IMR-90 (cell line): ENCODE measurements at regions not wholly inside any gene's neighbourhood (a gene's known extent, or its start where the extent isn't known, plus 50 kb on each side); places are given as distances from the start of the nearest gene placed in this dataset.

Experiments used
- ATAC-seq: fragments of 200-7000 bp; cut with Tn5 transposase; 2 replicates; pipeline ENCODE4 v1.9.1; 2020; ENCODE audit warnings: low read depth, mild to moderate bottlenecking, moderate library complexity
- BruUV-seq: library from RNA; stranded (reverse); fragments of 400-500 nt; replicated peaks from 2 replicates; lab custom pipeline; 2021; lab: Mats Ljungman, UMichigan
- CTCF ChIA-PET: fragments of 300-600 bp; formaldehyde crosslinking; extraction: SDS; loops from one replicate; lab custom pipeline; 2021; ENCODE audit warnings: antibody characterized with exemption; lab: Yijun Ruan, JAX
- POLR2A ChIA-PET: fragments of 300-600 bp; sonication (Branson Sonifier 250); formaldehyde crosslinking; loops from one replicate; lab custom pipeline; 2022; ENCODE audit warnings: antibody characterized with exemption; ENCODE audit not compliant: unreplicated experiment; lab: Charles Lee
- DNase-seq: peaks from one replicate; pipeline ENCODE4 v3.0.0; 2013
- H2AFZ ChIP-seq: replicated peaks from 2 replicates; pipeline ENCODE3; 2013; ENCODE audit warnings: low read length, mild to moderate bottlenecking; ENCODE audit not compliant: poor library complexity
- H2AK5ac ChIP-seq: 2 replicates; pipeline ENCODE4 v1.6.1; 2013; ENCODE audit warnings: low read depth, low read length, inconsistent platforms
- H2AK9ac ChIP-seq: replicated peaks from 2 replicates; pipeline ENCODE3; 2013; ENCODE audit warnings: mild to moderate bottlenecking, low read depth, low read length, moderate library complexity; ENCODE audit not compliant: poor library complexity
- H2BK120ac ChIP-seq: 2 replicates; pipeline ENCODE4 v1.6.1; 2013; ENCODE audit warnings: low read depth, low read length, inconsistent platforms
- H2BK15ac ChIP-seq: 3 replicates; pipeline ENCODE4 v1.6.1; 2013; ENCODE audit warnings: low read depth, low read length, inconsistent platforms
- H2BK20ac ChIP-seq: 2 replicates; pipeline ENCODE4 v1.6.1; 2013; ENCODE audit warnings: low read depth, mild to moderate bottlenecking, inconsistent platforms, low read length, moderate library complexity
- H2BK5ac ChIP-seq: 2 replicates; pipeline ENCODE4 v1.6.1; 2013; ENCODE audit warnings: mild to moderate bottlenecking, low read depth, low read length, inconsistent platforms; ENCODE audit not compliant: poor library complexity, severe bottlenecking
- H3K14ac ChIP-seq: replicated peaks from 2 replicates; pipeline ENCODE4 v1.6.1; 2013; ENCODE audit warnings: low read depth, low read length, inconsistent platforms
- H3K18ac ChIP-seq: 2 replicates; pipeline ENCODE4 v1.6.1; 2013; ENCODE audit warnings: low read depth, low read length, control low read depth
- H3K23ac ChIP-seq: 2 replicates; pipeline ENCODE4 v1.6.1; 2013; ENCODE audit warnings: low read depth, low read length, inconsistent platforms
- H3K27ac ChIP-seq: 2 replicates; pipeline ENCODE4 v1.5.1; 2013; ENCODE audit warnings: mild to moderate bottlenecking, control low read depth, low read length; ENCODE audit not compliant: insufficient read depth
- H3K27me3 ChIP-seq: 2 replicates; pipeline ENCODE4 v1.6.1; 2013; ENCODE audit warnings: low read length; ENCODE audit not compliant: control insufficient read depth, insufficient read depth
- H3K36me3 ChIP-seq: 2 replicates; pipeline ENCODE4 v1.6.1; 2013; ENCODE audit warnings: low read length, mixed read lengths; ENCODE audit not compliant: control insufficient read depth, insufficient read depth
- H3K4ac ChIP-seq: 2 replicates; pipeline ENCODE4 v1.6.1; 2013; ENCODE audit warnings: low read depth, low read length, inconsistent platforms
- H3K4me1 ChIP-seq: 2 replicates; pipeline ENCODE4 v1.6.1; 2013; ENCODE audit warnings: low read length, mixed read lengths; ENCODE audit not compliant: control insufficient read depth, insufficient read depth
- H3K4me2 ChIP-seq: 2 replicates; pipeline ENCODE4 v1.6.1; 2013; ENCODE audit warnings: low read depth, mild to moderate bottlenecking, control low read depth, low read length, moderate library complexity
- H3K4me3 ChIP-seq: 2 replicates; pipeline ENCODE4 v1.5.1; 2013; ENCODE audit warnings: low read depth, mild to moderate bottlenecking, control low read depth, low read length, moderate library complexity; ENCODE audit not compliant: insufficient read depth
- H3K56ac ChIP-seq: 2 replicates; pipeline ENCODE4 v1.6.1; 2013; ENCODE audit warnings: low read length, inconsistent platforms; ENCODE audit not compliant: insufficient read depth; ENCODE audit errors: extremely low read depth
- H3K79me1 ChIP-seq, 2 experiments: 2 replicates each; pipeline ENCODE4 v1.6.1; 2013; ENCODE audit warnings: low read length in 2 of 2, inconsistent platforms in 1 of 2, low read depth in 1 of 2
- H3K9ac ChIP-seq: 2 replicates; pipeline ENCODE4 v1.6.1; 2013; ENCODE audit warnings: low read depth, low read length, control low read depth
- H3K9me1 ChIP-seq: 2 replicates; pipeline ENCODE4 v1.6.1; 2013; ENCODE audit warnings: low read length, inconsistent platforms; ENCODE audit not compliant: insufficient read depth
- H3K9me3 ChIP-seq: 2 replicates; pipeline ENCODE4 v1.6.1; 2013; ENCODE audit warnings: low read length; ENCODE audit not compliant: control insufficient read depth, insufficient read depth
- H4K20me1 ChIP-seq: 2 replicates; pipeline ENCODE4 v1.6.1; 2013; ENCODE audit warnings: low read length, inconsistent platforms; ENCODE audit not compliant: insufficient read depth
- H4K5ac ChIP-seq: 2 replicates; pipeline ENCODE4 v1.6.1; 2013; ENCODE audit warnings: mild to moderate bottlenecking, low read depth, low read length, control low read depth
- H4K8ac ChIP-seq, 2 experiments: 2 replicates each; pipeline ENCODE4 v1.6.1; 2013; ENCODE audit warnings: low read depth in 2 of 2, low read length in 2 of 2, control low read depth in 1 of 2, inconsistent platforms in 1 of 2
- H4K91ac ChIP-seq: 2 replicates; pipeline ENCODE4 v1.6.1; 2013; ENCODE audit warnings: low read depth, low read length, inconsistent platforms; ENCODE audit not compliant: insufficient read depth
- BHLHE40 ChIP-seq: fragments of 150-350 bp; IDR thresholded peaks from 2 replicates; pipeline ENCODE4 v1.6.1; 2016; ENCODE audit warnings: mild to moderate bottlenecking, low read depth, low read length
- CTCF ChIP-seq: conservative IDR thresholded peaks from 2 replicates; pipeline ENCODE4 v1.5.1; 2012; ENCODE audit warnings: mild to moderate bottlenecking, low read depth, low read length, improper control_type of control experiment
- ELK1 ChIP-seq: fragments of 150-350 bp; IDR thresholded peaks from 2 replicates; pipeline ENCODE4 v1.6.1; 2016; ENCODE audit warnings: low read depth, mild to moderate bottlenecking, low read length, moderate library complexity, borderline replicate concordance
- MAFK ChIP-seq: IDR thresholded peaks from 2 replicates; pipeline ENCODE4 v1.6.1; 2012; ENCODE audit warnings: low read depth, low read length, improper control_type of control experiment
- POLR2A ChIP-seq: IDR thresholded peaks from 2 replicates; pipeline ENCODE4 v1.6.1; 2012; ENCODE audit warnings: mild to moderate bottlenecking, low read depth, low read length
- RFX5 ChIP-seq: IDR thresholded peaks from 2 replicates; pipeline ENCODE4 v1.8.0; 2012; ENCODE audit warnings: low read depth, mild to moderate bottlenecking, low read length, moderate library complexity
- WGBS, 2 experiments: methylation state at CpG; one replicate each; pipeline versions ENCODE4 v1.1.5 to v1.1.7; 2013; ENCODE audit warnings: missing lambda C conversion rate in 2 of 2; ENCODE audit not compliant: insufficient read length in 1 of 2; ENCODE audit errors: extremely low coverage in 2 of 2; 5-methylcytosine and 5-hydroxymethylcytosine counted together
- dilution Hi-C: fragments of 300-500 bp; cut with HindIII; formaldehyde crosslinking; loops from one replicate; pipeline ENCODE4 v1.14.3; 2018; ENCODE audit warnings: low sequenced_read_pairs; ENCODE audit not compliant: unreplicated experiment
- in situ Hi-C: fragments of 300-500 bp; cut with MboI; formaldehyde crosslinking; loops from 3 replicates; pipeline ENCODE4 v1.14.3; 2019; ENCODE audit warnings: low sequenced_read_pairs, inconsistent platforms, mixed read lengths
- intact Hi-C: fragments of 100-400 bp; cut with micrococcal nuclease; formaldehyde crosslinking; loops from 2 replicates; pipeline ENCODE4 v1.10.0; 2022

- H2BK15ac ChIP-seq: no peak overlapping the region
- H2AK9ac ChIP-seq: no peak overlapping the region
- BruUV-seq: no TSS peak
- no peak overlapping the region for H3K27ac ChIP-seq
- no peak overlapping the region for H3K4me3 ChIP-seq
- H4K8ac ChIP-seq: no peak overlapping the region
- no peaks in the 10 kb centered on the region for H3K36me3 ChIP-seq
- no peaks in the 10 kb centered on the region for H3K9me3 ChIP-seq
- H4K91ac ChIP-seq: no peak overlapping the region
- TF ChIP-seq RFX5 (no peak), POLR2A (no peak), CTCF (no peak), ELK1 (no peak), MAFK (no peak), BHLHE40 (no peak)
- no peak overlapping the region for H3K14ac ChIP-seq
- no peaks in the 10 kb centered on the region for H3K9me1 ChIP-seq
- WGBS, 2 experiments: no CpG with 5 or more reads among the region's 2 CpGs
- H3K27me3 ChIP-seq: no peaks in the 10 kb centered on the region
- no peaks in the 10 kb centered on the region for H4K20me1 ChIP-seq
- H2AFZ ChIP-seq: no peak overlapping the region
- in situ Hi-C loops: no loop called here
- no peak overlapping the region for H2AK5ac ChIP-seq
- H2BK20ac ChIP-seq: no peak overlapping the region
- no peak overlapping the region for H3K56ac ChIP-seq
- dilution Hi-C loops: no loop called here
- no peak overlapping the region for H3K18ac ChIP-seq
- intact Hi-C loops: no loop called here
- H3K4me2 ChIP-seq: no peak overlapping the region
- no peak for DNase-seq
- H3K23ac ChIP-seq: no peak overlapping the region
- ChIA-PET CTCF (no interaction called here), POLR2A (no interaction called here)
- H4K5ac ChIP-seq: no peak overlapping the region
- ATAC-seq: no peak
- H2BK120ac ChIP-seq: no peak overlapping the region
- H3K4me1 ChIP-seq: no peaks in the 10 kb centered on the region
- no peak overlapping the region for H3K4ac ChIP-seq
- no peaks in the 10 kb centered on the region for H3K79me1 ChIP-seq
- no peak overlapping the region for H2BK5ac ChIP-seq
- no peak overlapping the region for H3K9ac ChIP-seq
These were observed 56.9 kb upstream of the VOPP1 start for GRCh38 chr7:55629051-55629677.
